ENCODE measurements at regions not wholly inside any gene's neighbourhood (a gene's known extent, or its start where the extent isn't known, plus 50 kb on each side); places are given as distances from the start of the nearest gene placed in this dataset.
A peak's percentile ranks its signal among the peaks of the same experiment; 100 is the strongest.

GRCh38 chr2:118348380-118349034 is 260.2 kb downstream of the INSIG2 start:
- no peak overlapping the region for H3K27ac ChIP-seq (ENCODE audit: low read depth, low read length)
- H3K27me3 ChIP-seq (ENCODE audit: control insufficient read depth, insufficient read depth, low read length), result no peaks in the 10 kb centered on the region
- no CpG with 5 or more reads among the region's 4 CpGs for WGBS (ENCODE audit: insufficient coverage)
- H3K4me3 ChIP-seq (ENCODE audit: low read depth, low read length), result no peak overlapping the region
- no peaks in the 10 kb centered on the region for H3K9me3 ChIP-seq (ENCODE audit: control insufficient read depth, insufficient read depth, low read length)
- H3K36me3 ChIP-seq (ENCODE audit: control insufficient read depth, insufficient read depth, low read length), result no peaks in the 10 kb centered on the region
- no peak for DNase-seq (ENCODE audit: low read depth in 4 of 6, low spot score in 6 of 6)
- H3K4me1 ChIP-seq (ENCODE audit: control insufficient read depth, insufficient read depth, low read length), result no peaks in the 10 kb centered on the region

- no peaks in the 10 kb centered on the region for H3K9me3 ChIP-seq (ENCODE audit: control insufficient read depth, insufficient read depth, low read length)
- H3K27ac ChIP-seq (ENCODE audit: low read depth, low read length), result no peak overlapping the region
- no peaks in the 10 kb centered on the region for H3K36me3 ChIP-seq (ENCODE audit: control insufficient read depth, insufficient read depth, low read length)
- no peaks in the 10 kb centered on the region for H3K27me3 ChIP-seq (ENCODE audit: control insufficient read depth, insufficient read depth, low read length)
- no peak for DNase-seq (ENCODE audit: low read depth in 4 of 6, low spot score in 6 of 6)
- no CpG with 5 or more reads among the region's 3 CpGs for WGBS (ENCODE audit: insufficient coverage)
- no peak overlapping the region for H3K4me3 ChIP-seq (ENCODE audit: low read depth, low read length)
- H3K4me1 ChIP-seq (ENCODE audit: control insufficient read depth, insufficient read depth, low read length), result no peaks in the 10 kb centered on the region
These were observed 257.2 kb downstream of the INSIG2 start for GRCh38 chr2:118345465-118345864.

GRCh38 chr2:118340103-118340502 is 251.8 kb downstream of the INSIG2 start:
- H3K36me3 ChIP-seq (ENCODE audit: control insufficient read depth, insufficient read depth, low read length), result no peaks in the 10 kb centered on the region
- H3K4me1 ChIP-seq (ENCODE audit: control insufficient read depth, insufficient read depth, low read length), result no peaks in the 10 kb centered on the region
- no peak overlapping the region for H3K4me3 ChIP-seq (ENCODE audit: low read depth, low read length)
- H3K9me3 ChIP-seq (ENCODE audit: control insufficient read depth, insufficient read depth, low read length), result no peaks in the 10 kb centered on the region
- H3K27me3 ChIP-seq (ENCODE audit: control insufficient read depth, insufficient read depth, low read length), result no peaks in the 10 kb centered on the region
- no peak overlapping the region for H3K27ac ChIP-seq (ENCODE audit: low read depth, low read length)
- WGBS (ENCODE audit: insufficient coverage), result 58% methylated on average over 5 of the region's 5 CpGs
- DNase-seq (ENCODE audit: low read depth in 4 of 6, low spot score in 6 of 6), result no peak

- no peak overlapping the region for H3K27ac ChIP-seq (ENCODE audit: low read depth, low read length)
- no CpG with 5 or more reads among the region's 1 CpG for WGBS (ENCODE audit: insufficient coverage)
- H3K4me3 ChIP-seq (ENCODE audit: low read depth, low read length), result no peak overlapping the region
- no peak for DNase-seq (ENCODE audit: low read depth in 4 of 6, low spot score in 6 of 6)
- no peaks in the 10 kb centered on the region for H3K4me1 ChIP-seq (ENCODE audit: control insufficient read depth, insufficient read depth, low read length)
- H3K27me3 ChIP-seq (ENCODE audit: control insufficient read depth, insufficient read depth, low read length), result no peaks in the 10 kb centered on the region
- H3K36me3 ChIP-seq (ENCODE audit: control insufficient read depth, insufficient read depth, low read length), result no peaks in the 10 kb centered on the region
- no peaks in the 10 kb centered on the region for H3K9me3 ChIP-seq (ENCODE audit: control insufficient read depth, insufficient read depth, low read length)
These were observed 251.1 kb downstream of the INSIG2 start for GRCh38 chr2:118339386-118339785.

- H3K27me3 ChIP-seq (ENCODE audit: control insufficient read depth, insufficient read depth, low read length), result no peaks in the 10 kb centered on the region
- H3K4me3 ChIP-seq (ENCODE audit: low read depth, low read length), result no peak overlapping the region
- no peaks in the 10 kb centered on the region for H3K4me1 ChIP-seq (ENCODE audit: control insufficient read depth, insufficient read depth, low read length)
- H3K9me3 ChIP-seq (ENCODE audit: control insufficient read depth, insufficient read depth, low read length), result no peaks in the 10 kb centered on the region
- peak in 2 of 6 donors; percentile 44 to 83 for DNase-seq (ENCODE audit: low read depth in 4 of 6, low spot score in 6 of 6)
- H3K27ac ChIP-seq (ENCODE audit: low read depth, low read length), result no peak overlapping the region
- H3K36me3 ChIP-seq (ENCODE audit: control insufficient read depth, insufficient read depth, low read length), result no peaks in the 10 kb centered on the region
These were observed 245.4 kb downstream of the INSIG2 start for GRCh38 chr2:118333664-118334063.

GRCh38 chr2:118325321-118325955 is 237.2 kb downstream of the INSIG2 start:
- Histone ChIP-seq H3K4me3 (ENCODE audit: low read depth, low read length) (no peak overlapping the region), H3K36me3 (ENCODE audit: control insufficient read depth, insufficient read depth, low read length) (no peaks in the 10 kb centered on the region), H3K27me3 (ENCODE audit: control insufficient read depth, insufficient read depth, low read length) (no peaks in the 10 kb centered on the region), H3K9me3 (ENCODE audit: control insufficient read depth, insufficient read depth, low read length) (no peaks in the 10 kb centered on the region), H3K4me1 (ENCODE audit: control insufficient read depth, insufficient read depth, low read length) (peaks cover 5% of the 10 kb centered on the region), H3K27ac (ENCODE audit: low read depth, low read length) (no peak overlapping the region)
- WGBS (ENCODE audit: insufficient coverage), result 38% methylated on average over 1 of the region's 6 CpGs
- DNase-seq (ENCODE audit: low read depth in 4 of 6, low spot score in 6 of 6), result peak in 2 of 6 donors; percentile 33 to 52

- H3K9me3 ChIP-seq (ENCODE audit: control insufficient read depth, insufficient read depth, low read length), result no peaks in the 10 kb centered on the region
- DNase-seq (ENCODE audit: low read depth in 4 of 6, low spot score in 6 of 6), result no peak
- no CpG with 5 or more reads among the region's 2 CpGs for WGBS (ENCODE audit: insufficient coverage)
These were observed 234.1 kb downstream of the INSIG2 start for GRCh38 chr2:118322406-118322805.

GRCh38 chr2:118321432-118322105 is 233.3 kb downstream of the INSIG2 start:
- 56% methylated on average over 3 of the region's 5 CpGs for WGBS (ENCODE audit: insufficient coverage)
- no peaks in the 10 kb centered on the region for H3K27me3 ChIP-seq (ENCODE audit: control insufficient read depth, insufficient read depth, low read length)
- H3K9me3 ChIP-seq (ENCODE audit: control insufficient read depth, insufficient read depth, low read length), result no peaks in the 10 kb centered on the region
- no peak overlapping the region for H3K27ac ChIP-seq (ENCODE audit: low read depth, low read length)
- no peak for DNase-seq (ENCODE audit: low read depth in 4 of 6, low spot score in 6 of 6)
- peaks cover 5% of the 10 kb centered on the region for H3K4me1 ChIP-seq (ENCODE audit: control insufficient read depth, insufficient read depth, low read length)
- no peak overlapping the region for H3K4me3 ChIP-seq (ENCODE audit: low read depth, low read length)
- no peaks in the 10 kb centered on the region for H3K36me3 ChIP-seq (ENCODE audit: control insufficient read depth, insufficient read depth, low read length)

More at GRCh38 chr2:118322406-118322805, 234.1 kb downstream of the INSIG2 start:
- no peaks in the 10 kb centered on the region for H3K36me3 ChIP-seq (ENCODE audit: control insufficient read depth, insufficient read depth, low read length)
- peaks cover 5% of the 10 kb centered on the region for H3K4me1 ChIP-seq (ENCODE audit: control insufficient read depth, insufficient read depth, low read length)
- no peak overlapping the region for H3K27ac ChIP-seq (ENCODE audit: low read depth, low read length)
- H3K27me3 ChIP-seq (ENCODE audit: control insufficient read depth, insufficient read depth, low read length), result no peaks in the 10 kb centered on the region
- H3K4me3 ChIP-seq (ENCODE audit: low read depth, low read length), result no peak overlapping the region

GRCh38 chr2:118320658-118321057 is 232.4 kb downstream of the INSIG2 start:
- Histone ChIP-seq H3K9me3 (ENCODE audit: control insufficient read depth, insufficient read depth, low read length) (no peaks in the 10 kb centered on the region), H3K4me1 (ENCODE audit: control insufficient read depth, insufficient read depth, low read length) (peaks cover 5% of the 10 kb centered on the region), H3K4me3 (ENCODE audit: low read depth, low read length) (no peak overlapping the region), H3K27me3 (ENCODE audit: control insufficient read depth, insufficient read depth, low read length) (no peaks in the 10 kb centered on the region), H3K36me3 (ENCODE audit: control insufficient read depth, insufficient read depth, low read length) (no peaks in the 10 kb centered on the region), H3K27ac (ENCODE audit: low read depth, low read length) (no peak overlapping the region)
- 26% methylated on average over 4 of the region's 4 CpGs for whole genome bisulfite sequencing (ENCODE audit: insufficient coverage)
- DNase-seq (ENCODE audit: low read depth in 4 of 6, low spot score in 6 of 6), result peak in 2 of 6 donors; percentile 46 to 51

- Histone ChIP-seq H3K9me3 (ENCODE audit: control insufficient read depth, insufficient read depth, low read length) (no peaks in the 10 kb centered on the region), H3K27ac (ENCODE audit: low read depth, low read length) (no peak overlapping the region), H3K36me3 (ENCODE audit: control insufficient read depth, insufficient read depth, low read length) (no peaks in the 10 kb centered on the region), H3K4me3 (ENCODE audit: low read depth, low read length) (no peak overlapping the region), H3K4me1 (ENCODE audit: control insufficient read depth, insufficient read depth, low read length) (peaks cover 5% of the 10 kb centered on the region), H3K27me3 (ENCODE audit: control insufficient read depth, insufficient read depth, low read length) (no peaks in the 10 kb centered on the region)
- DNase-seq (ENCODE audit: low read depth in 4 of 6, low spot score in 6 of 6), result no peak
- WGBS (ENCODE audit: insufficient coverage), result 30% methylated on average over 2 of the region's 6 CpGs
These were observed 231.9 kb downstream of the INSIG2 start for GRCh38 chr2:118320196-118320595.
